ENCODE measurements at regions not wholly inside any gene's neighbourhood (a gene's known extent, or its start where the extent isn't known, plus 50 kb on each side); places are given as distances from the start of the nearest gene placed in this dataset.

GRCh38 chr6:113331021-113331420, 526.1 kb upstream of the MARCKS start:
- no peak for ATAC-seq (ENCODE audit: low FRiP score)
- no peak for DNase-seq (ENCODE audit: low spot score)
- no peak for TF ChIP-seq CTCF (IDR thresholded peaks at IDR 0.05)

GRCh38 chr6:113338644-113339043, 518.5 kb upstream of the MARCKS start:
- no peak for ATAC-seq (ENCODE audit: low FRiP score)
- TF ChIP-seq CTCF (IDR thresholded peaks at IDR 0.05), result no peak
- no peak for DNase-seq (ENCODE audit: low spot score)

- TF ChIP-seq CTCF (IDR thresholded peaks at IDR 0.05), result no peak
- no peak for ATAC-seq (ENCODE audit: low FRiP score)
Measured at GRCh38 chr6:113339209-113339608, 517.9 kb upstream of the MARCKS start.

GRCh38 chr6:113340371-113340770, 516.8 kb upstream of the MARCKS start:
- ATAC-seq (ENCODE audit: low FRiP score) (no peak), DNase-seq (ENCODE audit: low spot score) (no peak)
- no peak for TF ChIP-seq CTCF (IDR thresholded peaks at IDR 0.05)

More at GRCh38 chr6:113339209-113339608, 517.9 kb upstream of the MARCKS start:
- no peak for DNase-seq (ENCODE audit: low spot score)

GRCh38 chr6:113343940-113344339, 513.2 kb upstream of the MARCKS start:
- no peak for TF ChIP-seq CTCF (IDR thresholded peaks at IDR 0.05)
- ATAC-seq (ENCODE audit: low FRiP score) (no peak), DNase-seq (ENCODE audit: low spot score) (no peak)

GRCh38 chr6:113344969-113345368, 512.2 kb upstream of the MARCKS start:
- ATAC-seq (ENCODE audit: low FRiP score), result no peak
- no peak for TF ChIP-seq CTCF (IDR thresholded peaks at IDR 0.05)
- DNase-seq (ENCODE audit: low spot score), result no peak

- no peak for ATAC-seq (ENCODE audit: low FRiP score)
- no peak for TF ChIP-seq CTCF (IDR thresholded peaks at IDR 0.05)
Measured at GRCh38 chr6:113347436-113347835, 509.7 kb upstream of the MARCKS start.

More at GRCh38 chr6:113347436-113347835, 509.7 kb upstream of the MARCKS start:
- no peak for DNase-seq (ENCODE audit: low spot score)
